Activated CD4-positive, alpha-beta T cell treated with anti-CD3 and anti-CD28 coated beads, Interleukin-2, amount 50 U/mL, for 24 hours (primary cell): ENCODE measurements at regions not wholly inside any gene's neighbourhood (a gene's known extent, or its start where the extent isn't known, plus 50 kb on each side); places are given as distances from the start of the nearest gene placed in this dataset.

Source experiments
- DNase-seq, 2 donors: peaks; one replicate each; pipeline ENCODE4 v3.0.0-alpha.2; 2020; ENCODE audit warnings: low read depth in 1 of 2, low spot score in 1 of 2

GRCh38 chr12:85352016-85352415, 72.0 kb downstream of the ALX1 start:
- no peak for DNase-seq

GRCh38 chr12:85356596-85357385, 76.8 kb downstream of the ALX1 start:
- DNase-seq, result no peak

- DNase-seq, result no peak
Observed at GRCh38 chr12:85357609-85358008, 77.6 kb downstream of the ALX1 start.

GRCh38 chr12:85358715-85359114, 78.7 kb downstream of the ALX1 start:
- DNase-seq, result no peak

GRCh38 chr12:85363382-85364190, 83.6 kb downstream of the ALX1 start:
- DNase-seq, result no peak

GRCh38 chr12:85367936-85368335, 87.9 kb downstream of the ALX1 start:
- DNase-seq, result no peak

- DNase-seq, result no peak
Observed at GRCh38 chr12:85369365-85370154, 89.5 kb downstream of the ALX1 start.

- DNase-seq, result no peak
Observed at GRCh38 chr12:85373045-85373444, 93.0 kb downstream of the ALX1 start.

GRCh38 chr12:85374981-85375380, 95.0 kb downstream of the ALX1 start:
- no peak for DNase-seq

GRCh38 chr12:85385406-85385805, 105.4 kb downstream of the ALX1 start:
- no peak for DNase-seq

GRCh38 chr12:85390266-85390665, 110.2 kb downstream of the ALX1 start:
- no peak for DNase-seq

- DNase-seq, result no peak
Observed at GRCh38 chr12:85392508-85392907, 112.5 kb downstream of the ALX1 start.

GRCh38 chr12:85393606-85394005, 113.6 kb downstream of the ALX1 start:
- no peak for DNase-seq

GRCh38 chr12:85394065-85394464, 114.0 kb downstream of the ALX1 start:
- DNase-seq, result no peak

- no peak for DNase-seq
Observed at GRCh38 chr12:85394809-85395208, 114.8 kb downstream of the ALX1 start.

- DNase-seq, result no peak
Observed at GRCh38 chr12:85405262-85405661, 125.2 kb downstream of the ALX1 start.

- no peak for DNase-seq
Observed at GRCh38 chr12:85405781-85406522, 125.9 kb downstream of the ALX1 start.

- no peak for DNase-seq
Observed at GRCh38 chr12:85413266-85413665, 133.2 kb downstream of the ALX1 start.

GRCh38 chr12:85422762-85423161, 142.7 kb downstream of the ALX1 start:
- DNase-seq, result no peak

GRCh38 chr12:85423947-85424346, 143.9 kb downstream of the ALX1 start:
- DNase-seq, result no peak
